Heart left ventricle (tissue), 16 donors: ENCODE measurements at regions not wholly inside any gene's neighbourhood (a gene's known extent, or its start where the extent isn't known, plus 50 kb on each side); places are given as distances from the start of the nearest gene placed in this dataset.
A peak's percentile ranks its signal among the peaks of the same experiment; 100 is the strongest.

ENCODE experiments used
- ATAC-seq, 4 donors: fragments of 200-7000 bp; cut with Tn5 transposase; one replicate each; pipeline ENCODE4 v1.9.1; 2020 to 2022; ENCODE audit warnings: moderate library complexity in 4 of 4, mild to moderate bottlenecking in 3 of 4, moderate number of reproducible peaks in 1 of 4
- DNase-seq, 5 donors: peaks; one replicate each; pipeline ENCODE4 v3.0.0-alpha.2; 2020
- H3K27ac ChIP-seq, 12 donors: fragments of 200-600 bp; sonication (generic) in 4 of 12; one replicate each; pipeline versions ENCODE4 v1.5.0 to v1.8.0; 2016 to 2022; ENCODE audit warnings: mild to moderate bottlenecking in 2 of 12
- H3K27me3 ChIP-seq, 9 donors: fragments of 200-600 bp; sonication (generic) in 2 of 9; one replicate each; pipeline versions ENCODE4 v1.5.1 to v1.8.0; 2016 to 2022; ENCODE audit warnings: mild to moderate bottlenecking in 3 of 9
- H3K36me3 ChIP-seq, 9 donors: fragments of 200-600 bp; sonication (generic) in 2 of 9; one replicate each; pipeline versions ENCODE4 v1.5.0 to v1.8.0; 2018 to 2022; ENCODE audit warnings: mild to moderate bottlenecking in 2 of 9
- H3K4me1 ChIP-seq, 12 donors: fragments of 200-600 bp; sonication (generic) in 4 of 12; one replicate each; pipeline versions ENCODE4 v1.5.0 to v1.8.0; 2016 to 2022; ENCODE audit warnings: mild to moderate bottlenecking in 3 of 12
- H3K4me3 ChIP-seq, 12 donors: fragments of 200-600 bp; sonication (generic) in 4 of 12; one replicate each; pipeline versions ENCODE4 v1.5.0 to v1.8.0; 2017 to 2022; ENCODE audit warnings: mild to moderate bottlenecking in 9 of 12, moderate library complexity in 4 of 12
- H3K9me3 ChIP-seq, 12 donors: fragments of 200-600 bp; sonication (generic) in 4 of 12; one replicate each; pipeline versions ENCODE4 v1.5.0 to v1.8.0; 2016 to 2022; ENCODE audit warnings: mild to moderate bottlenecking in 1 of 12
- CTCF ChIP-seq, 12 donors: fragments of 200-600 bp; sonication (generic) in 4 of 12; IDR thresholded peaks; one replicate each; pipeline versions ENCODE4 v1.5.0 to v1.8.0; 2018 to 2022; ENCODE audit warnings: antibody characterized with exemption in 12 of 12, mild to moderate bottlenecking in 5 of 12
- POLR2A ChIP-seq, 2 donors: fragments of 450-650 bp; IDR thresholded peaks; one replicate each; pipeline ENCODE4 v1.6.1; 2017; ENCODE audit warnings: antibody characterized with exemption in 2 of 2, mild to moderate bottlenecking in 2 of 2, moderate library complexity in 2 of 2
- WGBS, 4 donors: extraction: QIAGEN DNeasy Blood & Tissue Kit in 2 of 4; methylation state at CpG; one replicate each; pipeline versions ENCODE4 v1.1.5 to v1.1.7; 2013 to 2018; 5-methylcytosine and 5-hydroxymethylcytosine counted together
- intact Hi-C, 10 donors: fragments of 100-400 bp; cut with DNase I; formaldehyde crosslinking; loops; one replicate each; pipeline versions ENCODE4 v1.11.1 to v1.14.2; 2022
- donor health status: ischemic (EF 13 %, LVEDD 7.1; RV severe dilation, severe dysfunction).
- donor health status: healthy with polysubstance abuse.
- donor health status: DM: no; HTN: yes; CAD: no.
- donor health status: DM: no; HTN: no; CAD: no.
- donor health status: ischemic (EF 25% LVEDD 6.9; RV normal size, moderate dysfunction).
- donor health status: ischemic (EF 25% LVEDD 5.7; RV mildly dilated, moderate dysfunction).
- donor health status: healthy.
- donor health status: DM: yes; HTN: yes; CAD: no.
- donor health status: ischemic (EF 35%, LVEDD 5.7; RV mildly dilated, moderate dysfunction).
- donor health status: nonischemic (EF 11% LVEDD 7.7; RV severe dilation, severe dysfunction).
- donor health status: DM: yes; HTN: yes; CAD: no.
- donor health status: PGD.
- donor health status: ischemic (EF 29% LVEDD 5.4; RV normal size, mild dysfunction).
- donor health status: nonischemic (EF 23%, LVEDD 6.1; RV moderate dilation, normal function).

- no peak for TF ChIP-seq CTCF (IDR thresholded peaks at IDR 0.05)
- no peak for TF ChIP-seq POLR2A (IDR thresholded peaks at IDR 0.05)
- H3K27me3 ChIP-seq, result no peaks in the 10 kb centered on the region
- ATAC-seq (no peak), DNase-seq (no peak)
- no peaks in the 10 kb centered on the region for H3K36me3 ChIP-seq
- H3K4me1 ChIP-seq, result no peaks in the 10 kb centered on the region
- 86 to 97% (median 94%) methylated on average over 1 of the region's 1 CpG for WGBS, 4 donors
- H3K27ac ChIP-seq, result no peak overlapping the region
- H3K4me3 ChIP-seq, result no peak overlapping the region
- H3K9me3 ChIP-seq, result no peaks in the 10 kb centered on the region
- intact Hi-C loops, result no loop called here
These were observed 518.2 kb upstream of the ID4 start for GRCh38 chr6:19319005-19319404.

GRCh38 chr6:19320111-19320581 is 517.0 kb upstream of the ID4 start:
- DNase-seq (no peak), ATAC-seq (no peak)
- TF ChIP-seq POLR2A (IDR thresholded peaks at IDR 0.05) (no peak), CTCF (IDR thresholded peaks at IDR 0.05) (no peak)
- intact Hi-C loops, result no loop called here
- H3K27me3 ChIP-seq, result no peaks in the 10 kb centered on the region
- 47 to 58% (median 53%) methylated on average over 3 of the region's 3 CpGs for WGBS, 4 donors
- H3K4me3 ChIP-seq, result no peak overlapping the region
- H3K4me1 ChIP-seq, result no peaks in the 10 kb centered on the region
- H3K9me3 ChIP-seq, result no peaks in the 10 kb centered on the region
- H3K27ac ChIP-seq, result no peak overlapping the region
- H3K36me3 ChIP-seq, result no peaks in the 10 kb centered on the region

- H3K27ac ChIP-seq, result no peak overlapping the region
- H3K4me3 ChIP-seq, result no peak overlapping the region
- no peaks in the 10 kb centered on the region for H3K4me1 ChIP-seq
- no peaks in the 10 kb centered on the region for H3K9me3 ChIP-seq
- no peak for DNase-seq
- ATAC-seq, result no peak
- no peaks in the 10 kb centered on the region for H3K36me3 ChIP-seq
- intact Hi-C loops, result no loop called here
- no peak for TF ChIP-seq POLR2A (IDR thresholded peaks at IDR 0.05)
- peak in 1 of 12 donors; percentile 6 for TF ChIP-seq CTCF (IDR thresholded peaks at IDR 0.05)
- H3K27me3 ChIP-seq, result no peaks in the 10 kb centered on the region
- 67 to 80% (median 71%) methylated on average over 5 of the region's 5 CpGs for WGBS, 4 donors
These were observed 514.3 kb upstream of the ID4 start for GRCh38 chr6:19322691-19323485.

- ATAC-seq (no peak), DNase-seq (no peak)
- no peaks in the 10 kb centered on the region for H3K4me1 ChIP-seq
These were observed 512.8 kb upstream of the ID4 start for GRCh38 chr6:19324376-19324775.

More at GRCh38 chr6:19324376-19324775, 512.8 kb upstream of the ID4 start:
- intact Hi-C loops, result no loop called here
- H3K4me3 ChIP-seq, result no peak overlapping the region
- H3K27ac ChIP-seq, result no peak overlapping the region
- 77 to 86% (median 78%) methylated on average over 3 of the region's 3 CpGs for WGBS, 4 donors
- H3K9me3 ChIP-seq, result no peaks in the 10 kb centered on the region
- TF ChIP-seq POLR2A (IDR thresholded peaks at IDR 0.05) (no peak), CTCF (IDR thresholded peaks at IDR 0.05) (no peak)
- H3K27me3 ChIP-seq, result no peaks in the 10 kb centered on the region
- no peaks in the 10 kb centered on the region for H3K36me3 ChIP-seq
